ENCODE measurements at regions not wholly inside any gene's neighbourhood (a gene's known extent, or its start where the extent isn't known, plus 50 kb on each side); places are given as distances from the start of the nearest gene placed in this dataset.
"Not testable (repeated sequence)": the region's sequence is repeated elsewhere in the genome, so short reads cannot be mapped to it uniquely, and the experiment has no call there.

GRCh38 chr16:48105976-48106375 lies 49.8 kb downstream of the ABCC12 start:
- no peak for DNase-seq

GRCh38 chr16:48105456-48105855 lies 50.3 kb downstream of the ABCC12 start:
- no peak for DNase-seq

GRCh38 chr16:48103591-48103990 lies 52.2 kb downstream of the ABCC12 start:
- no peak for DNase-seq

GRCh38 chr16:48102083-48103008 lies 53.4 kb downstream of the ABCC12 start:
- no peak for DNase-seq

GRCh38 chr16:48101069-48101674 lies 54.6 kb downstream of the ABCC12 start:
- DNase-seq, result no peak

GRCh38 chr16:48099455-48099854 lies 56.3 kb downstream of the ABCC12 start:
- no peak for DNase-seq

- DNase-seq, result no peak
Measured at GRCh38 chr16:48098472-48098871, 57.3 kb downstream of the ABCC12 start.

DNA sequence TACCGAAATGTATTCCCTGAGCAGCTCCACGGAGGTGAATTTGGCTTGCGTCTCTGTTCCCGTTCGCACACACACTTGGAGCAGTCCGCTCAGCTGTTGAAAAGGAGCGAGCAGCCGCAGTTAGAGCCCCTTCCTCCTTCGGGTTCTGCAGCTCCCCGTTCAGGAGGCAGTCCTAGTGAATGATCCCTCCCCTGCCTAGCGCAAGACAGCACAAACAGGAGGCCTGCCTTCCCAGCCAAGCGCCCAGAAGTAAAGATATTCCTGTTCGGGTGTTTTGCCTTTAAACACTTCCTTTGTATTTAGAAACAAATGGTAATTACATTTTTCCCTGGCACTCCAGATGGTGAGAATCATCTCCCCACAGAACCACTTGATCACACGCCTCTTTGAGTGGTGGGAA lies 64.7 kb downstream of the ABCC12 start:
- no peak for DNase-seq

DNA sequence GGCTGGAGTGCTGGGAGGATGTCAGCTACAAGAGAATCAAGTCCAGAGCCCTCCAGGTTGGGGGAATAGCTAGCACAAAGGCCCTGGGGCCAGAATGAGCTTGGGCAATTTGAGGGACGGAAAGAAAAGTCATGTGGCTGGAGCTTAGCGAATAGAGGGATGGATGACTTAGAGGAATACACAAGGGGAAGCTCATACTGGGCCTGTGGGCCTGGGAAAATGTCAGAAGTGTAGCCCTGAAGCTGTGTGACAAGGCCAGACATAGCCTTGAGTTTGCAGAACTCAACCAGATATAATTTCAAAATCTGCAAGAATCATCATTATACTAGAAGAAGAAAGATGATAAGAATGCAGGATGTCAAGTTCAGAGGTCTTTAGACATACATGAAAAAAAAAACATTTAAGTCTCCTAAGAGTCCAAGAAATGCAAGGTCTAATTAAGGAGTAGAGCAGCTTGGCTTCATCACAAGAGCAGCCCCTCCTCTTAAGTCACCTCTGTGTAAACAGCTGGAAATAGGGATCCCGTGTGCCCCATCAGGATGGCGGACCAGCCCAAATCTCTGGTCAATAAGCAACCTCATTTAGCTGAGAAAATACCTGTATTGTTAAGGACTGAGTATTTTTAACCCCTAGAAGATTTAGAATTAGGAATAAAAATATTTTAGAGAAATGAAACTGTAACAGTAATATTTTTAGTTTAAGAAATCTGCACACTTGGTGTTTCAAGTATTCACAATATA lies 66.6 kb downstream of the ABCC12 start:
- no peak for DNase-seq

- DNase-seq, result no peak
Measured at GRCh38 chr16:48087639-48088038, 68.2 kb downstream of the ABCC12 start.

GRCh38 chr16:48086422-48086821 lies 69.4 kb downstream of the ABCC12 start:
- no peak for DNase-seq

- DNase-seq, result no peak
Measured at GRCh38 chr16:48085729-48086128, 70.1 kb downstream of the ABCC12 start.

DNA sequence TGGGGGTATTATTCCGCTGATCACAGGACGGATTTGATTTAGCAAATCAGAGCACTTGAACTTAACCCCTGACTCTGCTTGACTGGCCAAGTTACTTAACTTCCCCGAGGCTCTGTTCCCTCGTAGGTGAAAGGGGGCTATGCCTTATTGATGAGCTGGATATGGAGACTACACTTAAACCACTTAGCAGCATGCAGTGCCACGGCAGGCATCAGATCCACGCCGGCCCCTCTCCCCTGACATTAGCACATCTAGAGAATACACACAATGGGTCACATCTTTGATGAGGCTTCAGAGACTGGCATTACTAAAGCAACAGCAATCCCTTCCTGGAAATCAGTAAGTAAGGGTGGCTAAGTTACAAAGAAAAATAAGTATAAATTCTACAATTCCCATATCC lies 71.0 kb downstream of the ABCC12 start:
- no peak for DNase-seq

- no peak for DNase-seq
Measured at GRCh38 chr16:48082516-48082915, 73.3 kb downstream of the ABCC12 start.

- no peak for DNase-seq
Measured at GRCh38 chr16:48081656-48082055, 74.1 kb downstream of the ABCC12 start.

DNA sequence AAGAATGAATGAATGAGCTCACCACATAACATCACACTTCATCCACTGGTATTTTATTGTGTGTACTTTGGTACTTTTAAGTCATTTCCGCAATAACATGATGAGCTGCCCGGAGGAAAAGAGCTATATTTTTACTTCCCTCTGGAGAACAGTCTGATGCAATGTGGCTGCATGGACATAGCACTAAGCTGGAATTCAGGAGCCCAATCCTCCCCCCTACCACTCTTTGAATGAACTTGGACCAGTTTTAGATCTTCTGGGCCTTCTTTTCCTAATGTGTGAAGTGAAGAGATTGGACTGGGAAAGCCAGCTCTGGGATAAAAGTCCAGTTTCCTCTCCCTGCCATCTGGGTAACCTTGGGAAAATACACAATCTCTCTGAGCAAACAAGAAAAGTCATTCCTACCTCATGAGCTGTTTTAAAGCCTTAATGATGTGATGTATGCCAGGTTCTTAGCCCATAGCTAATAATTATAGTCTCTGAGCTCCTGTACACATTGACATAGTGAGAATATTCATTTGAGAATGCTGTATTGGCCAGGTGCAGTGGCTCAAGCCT lies 79.3 kb downstream of the ABCC12 start:
- no peak for DNase-seq

- no peak for DNase-seq
Measured at GRCh38 chr16:48075398-48075797, 80.4 kb downstream of the ABCC12 start.

DNA sequence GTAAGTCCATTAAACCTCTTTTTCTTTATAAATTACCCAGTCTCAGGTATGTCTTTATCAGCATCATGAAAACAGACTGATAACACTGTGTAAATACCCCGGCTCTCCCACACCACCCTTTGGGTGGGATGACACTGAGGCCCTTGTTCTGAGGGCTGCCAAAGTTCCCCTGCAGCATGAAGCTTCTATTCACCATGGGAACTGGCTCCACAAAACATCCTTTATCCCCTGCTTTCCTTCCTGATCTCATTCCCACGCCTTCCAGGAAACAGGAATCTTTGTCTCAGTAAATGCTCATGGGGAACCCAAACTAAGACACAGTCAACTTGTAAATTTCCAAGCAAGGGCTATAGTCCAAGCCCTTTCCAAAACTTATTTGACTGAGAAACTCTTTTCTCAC lies 88.4 kb downstream of the ABCC12 start:
- DNase-seq, result no peak

DNA sequence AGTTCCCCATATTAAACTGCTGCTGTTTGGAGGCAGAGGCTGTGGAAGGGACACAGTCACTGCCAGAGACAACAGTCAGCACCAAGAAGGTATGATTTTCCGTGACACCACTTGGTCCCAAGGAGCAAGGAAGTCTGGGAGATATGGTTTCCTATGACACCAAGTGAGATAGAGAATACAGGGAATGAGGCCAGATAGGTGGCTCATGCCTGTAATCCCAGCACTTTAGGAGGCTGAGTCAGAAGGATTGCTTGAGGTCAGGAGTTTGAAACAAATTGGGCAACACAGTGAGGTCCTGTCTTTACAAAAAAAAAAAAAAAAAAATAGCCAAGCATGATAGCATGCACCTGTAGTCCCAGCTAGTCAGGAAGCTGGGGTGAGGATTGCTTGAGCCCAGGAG lies 90.8 kb downstream of the ABCC12 start:
- DNase-seq, result no peak

DNA sequence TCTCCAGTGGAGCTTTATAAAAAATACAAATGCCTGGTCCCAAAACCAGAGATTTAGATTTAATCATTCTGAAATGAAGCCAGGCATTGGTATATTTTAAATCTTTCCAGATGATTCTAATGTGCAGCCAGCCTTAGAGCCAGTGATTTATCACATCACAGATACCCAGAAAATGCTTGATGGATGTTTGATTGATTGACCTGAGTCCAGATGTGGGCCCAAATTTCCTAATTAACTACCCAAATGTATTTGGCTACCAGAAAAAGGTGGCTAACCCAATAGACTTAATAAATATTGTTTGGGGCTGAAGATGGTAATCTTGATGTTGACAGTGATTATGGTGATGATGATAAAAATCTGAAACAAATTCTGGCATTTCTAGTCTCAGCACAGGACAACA lies 93.1 kb downstream of the ABCC12 start:
- no peak for DNase-seq

DNA sequence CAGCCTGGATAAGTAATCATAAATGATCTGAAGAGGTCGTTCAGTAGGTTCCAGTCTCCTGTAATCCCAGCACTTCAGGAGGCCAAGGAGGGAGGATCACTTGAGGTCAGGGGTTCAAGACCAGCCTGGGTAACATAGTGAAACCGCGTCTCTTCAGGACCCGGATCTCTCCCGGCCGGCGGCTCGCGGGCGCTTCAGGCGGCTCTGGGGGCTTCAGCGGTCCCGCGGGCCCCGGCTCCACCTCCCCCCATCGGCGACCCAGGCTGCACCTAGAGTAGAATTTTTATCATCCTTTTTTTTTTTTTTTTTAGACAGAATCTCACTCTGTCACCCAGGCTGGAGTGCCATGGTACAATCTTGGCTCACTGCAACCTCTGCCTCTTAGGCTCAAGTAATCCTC lies 95.9 kb downstream of the ABCC12 start:
- no peak for DNase-seq

- DNase-seq, result not testable (repeated sequence)
Measured at GRCh38 chr16:48059190-48059589, 96.6 kb downstream of the ABCC12 start.

DNA sequence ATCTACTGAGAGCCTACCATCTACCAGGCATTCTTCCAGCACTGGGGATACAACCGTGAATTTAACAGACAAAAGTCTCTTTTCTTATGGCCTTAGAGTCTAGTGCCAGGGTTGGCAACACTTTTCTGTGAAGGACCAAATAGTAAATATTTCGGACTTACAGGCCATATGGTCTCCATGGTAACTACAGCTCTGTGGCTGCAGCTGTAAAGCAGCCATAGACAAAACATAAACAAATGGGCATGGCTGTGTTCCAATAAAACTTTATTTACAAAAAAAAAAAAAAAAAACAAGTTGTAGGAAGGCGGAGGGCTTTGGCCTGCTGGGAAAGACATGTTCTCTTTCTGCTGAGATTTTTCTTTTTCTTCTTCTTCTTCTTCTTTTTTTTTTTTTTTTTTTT lies 98.7 kb downstream of the ABCC12 start:
- no peak for DNase-seq
